HG03066 (cell line): ENCODE measurements at regions not wholly inside any gene's neighbourhood (a gene's known extent, or its start where the extent isn't known, plus 50 kb on each side); places are given as distances from the start of the nearest gene placed in this dataset.
"Not testable (repeated sequence)": the region's sequence is repeated elsewhere in the genome, so short reads cannot be mapped to it uniquely, and the experiment has no call there.

Experiments
- ATAC-seq: cut with Tn5 transposase; IDR thresholded peaks from one replicate; pipeline ENCODE4 v1.9.1; 2021; ENCODE audit warnings: low read depth; ENCODE audit not compliant: unreplicated experiment

GRCh38 chr21:17139159-17139558 lies 373.7 kb upstream of the CXADR start:
- not testable (repeated sequence) for ATAC-seq

GRCh38 chr21:17139696-17140095 lies 373.1 kb upstream of the CXADR start:
- no peak for ATAC-seq

DNA sequence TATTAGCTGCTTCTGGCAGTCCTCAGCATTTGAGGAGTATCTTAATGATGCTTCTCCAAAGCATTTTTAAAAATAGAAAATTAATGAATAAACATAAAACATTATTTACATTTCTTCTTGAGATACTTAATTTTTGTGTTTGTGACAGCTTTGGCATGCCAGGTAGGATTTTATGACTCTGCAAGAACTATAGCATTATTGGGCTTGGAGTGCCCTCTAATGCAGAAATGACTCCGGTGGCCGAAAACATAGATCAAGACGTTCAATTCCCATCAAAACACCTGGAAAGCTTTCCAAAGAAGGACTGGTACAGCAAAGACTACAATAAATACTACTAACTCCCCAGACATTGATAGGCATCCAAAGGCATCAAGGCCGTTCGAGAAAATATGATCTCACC lies 366.4 kb upstream of the CXADR start:
- ATAC-seq = no peak

DNA sequence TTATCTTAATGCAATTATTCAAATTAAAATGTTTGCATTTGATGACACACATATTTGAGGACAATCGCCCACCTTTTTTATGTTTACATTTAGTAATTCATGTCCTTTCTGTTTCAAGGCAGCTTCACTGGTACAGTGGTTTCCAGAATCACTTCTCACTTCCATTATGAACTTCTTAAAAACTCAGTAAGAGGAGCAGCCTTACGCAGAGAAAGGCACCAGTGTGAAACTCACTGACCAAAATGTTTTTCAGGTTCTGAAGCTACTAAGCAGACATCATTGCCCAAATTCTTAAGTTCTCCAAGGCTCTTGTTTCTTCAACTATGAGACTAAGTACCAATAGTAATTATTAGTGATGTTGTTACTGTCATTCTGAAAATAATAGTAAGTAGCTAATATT lies 353.1 kb upstream of the CXADR start:
- no peak for ATAC-seq

DNA sequence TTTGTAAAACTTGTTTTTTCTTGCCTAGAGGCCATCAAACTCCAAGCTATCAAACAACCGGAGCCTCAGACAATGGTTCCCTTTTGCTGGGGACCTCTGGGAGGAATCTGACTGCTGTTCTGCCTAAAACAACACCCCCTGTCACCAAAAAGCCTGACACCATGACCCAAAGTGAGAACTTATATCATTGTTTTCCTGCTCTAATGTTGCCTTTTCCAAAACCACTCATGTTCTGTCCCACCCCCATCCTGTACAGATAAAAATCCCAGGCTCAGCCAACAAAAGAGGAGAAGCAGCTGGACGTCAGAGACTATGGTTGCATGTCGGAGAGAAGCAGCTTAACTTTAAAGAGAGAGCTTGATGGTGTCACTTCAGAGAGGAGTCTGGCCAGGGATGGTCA lies 327.2 kb upstream of the CXADR start:
- ATAC-seq = no peak

- ATAC-seq = no peak
These were observed 322.9 kb upstream of the CXADR start for GRCh38 chr21:17189963-17190362.

DNA sequence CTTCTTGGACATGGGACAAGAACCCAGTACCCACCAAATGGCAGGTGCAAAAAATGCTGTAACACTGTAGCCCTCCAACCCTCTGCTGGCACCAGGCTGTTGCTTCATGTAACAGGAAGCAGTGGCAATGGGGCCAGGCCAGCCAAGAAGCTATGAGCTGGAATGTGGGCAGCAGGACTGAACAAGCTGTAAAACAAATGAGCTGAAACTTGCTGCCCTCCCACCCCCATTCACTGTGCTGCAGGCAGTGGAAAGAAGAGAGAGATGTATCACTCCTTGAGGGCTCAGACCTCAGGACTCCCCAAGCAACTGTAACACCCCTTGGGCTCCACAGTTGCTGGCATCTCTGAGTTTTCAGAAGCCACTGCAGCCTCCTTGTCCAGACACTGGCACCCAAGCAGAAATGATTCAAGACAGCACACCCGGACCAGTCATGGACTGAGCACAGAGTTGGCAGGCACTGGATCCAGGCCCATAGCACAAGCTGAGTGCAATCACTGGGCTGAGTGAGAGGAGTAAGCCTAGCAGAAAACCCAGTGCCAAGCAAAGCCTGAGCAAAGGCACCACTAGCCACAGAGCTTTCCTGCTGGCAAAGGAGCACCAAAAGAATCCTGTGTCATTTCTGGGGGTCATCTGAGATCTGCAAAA lies 321.4 kb upstream of the CXADR start:
- no peak for ATAC-seq

GRCh38 chr21:17195351-17195750 lies 317.5 kb upstream of the CXADR start:
- ATAC-seq = no peak

DNA sequence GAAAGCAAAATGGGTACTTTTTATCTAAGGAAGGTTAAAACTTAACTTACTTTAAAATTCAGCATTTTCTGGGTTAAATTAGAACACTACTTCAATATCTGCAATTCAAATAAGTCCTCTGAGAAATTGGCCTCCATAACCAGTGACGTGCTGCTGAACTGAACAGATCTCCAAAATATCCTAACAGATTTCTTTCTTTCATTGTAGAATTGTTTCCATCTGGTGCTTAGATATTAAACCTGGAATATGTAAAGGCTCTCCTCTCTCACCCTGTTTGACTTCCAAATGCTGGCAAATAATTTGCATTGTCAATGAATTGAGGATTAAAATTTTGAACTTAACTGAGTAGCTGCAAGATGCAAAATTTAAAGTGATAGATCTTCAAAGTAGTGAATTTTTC lies 316.9 kb upstream of the CXADR start:
- no peak for ATAC-seq

DNA sequence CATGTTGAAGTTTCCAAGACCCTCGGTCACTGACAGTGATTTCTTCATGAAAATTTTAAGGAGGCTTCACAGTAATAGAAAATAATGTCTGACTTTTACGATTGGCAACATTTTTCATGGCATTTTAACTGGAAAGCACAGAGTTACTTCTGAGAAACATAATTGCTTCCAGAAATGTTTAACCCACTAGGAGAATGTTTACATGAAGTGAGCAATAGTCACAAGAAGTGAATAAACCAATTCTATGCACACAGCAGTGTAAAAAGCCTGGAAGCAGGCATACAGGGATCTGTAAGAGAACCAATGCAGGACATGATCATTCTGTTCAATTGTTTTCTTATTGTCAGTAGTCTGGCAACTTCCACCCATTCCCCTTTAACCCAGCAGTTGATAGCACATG lies 316.2 kb upstream of the CXADR start:
- no peak for ATAC-seq

DNA sequence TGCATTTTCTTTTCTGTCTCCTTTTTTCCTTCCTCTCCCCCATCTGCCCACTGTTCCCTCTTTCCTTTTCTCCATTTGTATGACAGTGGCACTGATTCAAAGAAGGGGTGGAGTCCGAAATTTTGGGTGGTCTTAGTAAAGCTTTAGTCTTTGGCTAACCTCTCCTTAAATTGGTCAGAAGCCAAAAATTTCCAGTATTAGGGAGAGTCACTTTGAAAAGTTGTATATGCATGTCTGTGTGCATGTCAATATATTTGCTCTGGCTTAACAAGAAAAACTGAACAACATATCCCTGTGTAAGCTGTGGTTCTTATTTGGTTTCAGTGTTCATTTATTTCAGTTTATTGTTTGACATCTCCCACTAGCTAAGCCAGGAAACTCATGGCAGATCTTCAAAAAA lies 314.8 kb upstream of the CXADR start:
- no peak for ATAC-seq

GRCh38 chr21:17200250-17200649 lies 312.6 kb upstream of the CXADR start:
- no peak for ATAC-seq

DNA sequence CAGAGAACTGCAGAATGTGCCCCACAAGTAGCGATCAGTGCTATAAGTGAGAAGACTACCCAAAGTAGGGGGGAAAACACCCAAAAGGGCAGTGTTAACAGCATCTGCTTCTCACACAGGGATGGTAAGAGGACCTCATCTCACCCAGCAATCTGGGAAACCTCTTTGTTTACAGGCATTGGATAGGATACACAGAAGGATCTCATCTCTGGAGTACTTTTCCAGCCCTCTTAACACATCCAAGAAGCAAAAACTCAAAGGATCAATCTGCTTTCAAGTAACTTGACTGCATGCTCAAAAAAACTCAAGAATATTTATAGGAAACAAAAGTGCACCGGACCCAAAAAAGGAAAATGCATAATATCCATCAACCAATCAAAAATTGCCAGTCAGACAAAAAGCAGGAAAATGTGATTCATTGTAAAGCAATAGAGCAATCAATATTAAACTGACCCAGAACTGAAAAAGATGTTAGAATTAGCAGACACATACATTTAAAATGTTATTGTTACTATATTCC lies 311.0 kb upstream of the CXADR start:
- no peak for ATAC-seq

- ATAC-seq = no peak
These were observed 298.0 kb upstream of the CXADR start for GRCh38 chr21:17214801-17215200.

- ATAC-seq = not testable (repeated sequence)
These were observed 293.8 kb upstream of the CXADR start for GRCh38 chr21:17219050-17219449.

DNA sequence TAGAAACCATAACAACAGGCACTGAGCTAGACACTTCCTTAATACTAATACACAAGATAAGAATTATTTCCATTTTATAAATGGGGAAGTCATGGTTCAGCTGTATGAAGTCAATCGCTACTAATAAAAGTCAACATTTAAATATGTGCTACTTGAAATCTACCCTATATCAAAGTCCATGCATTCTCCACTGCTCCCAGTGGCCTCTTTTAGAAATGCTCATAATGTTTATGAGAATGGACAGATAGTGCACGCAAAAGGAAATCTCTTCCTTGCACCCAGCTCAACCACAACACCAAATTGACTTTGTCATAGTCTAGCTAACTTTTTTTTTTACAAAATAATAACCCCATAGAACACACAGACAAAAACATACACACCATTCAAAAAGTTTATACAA lies 281.7 kb upstream of the CXADR start:
- ATAC-seq = no peak

GRCh38 chr21:17231771-17232170 lies 281.1 kb upstream of the CXADR start:
- no peak for ATAC-seq

DNA sequence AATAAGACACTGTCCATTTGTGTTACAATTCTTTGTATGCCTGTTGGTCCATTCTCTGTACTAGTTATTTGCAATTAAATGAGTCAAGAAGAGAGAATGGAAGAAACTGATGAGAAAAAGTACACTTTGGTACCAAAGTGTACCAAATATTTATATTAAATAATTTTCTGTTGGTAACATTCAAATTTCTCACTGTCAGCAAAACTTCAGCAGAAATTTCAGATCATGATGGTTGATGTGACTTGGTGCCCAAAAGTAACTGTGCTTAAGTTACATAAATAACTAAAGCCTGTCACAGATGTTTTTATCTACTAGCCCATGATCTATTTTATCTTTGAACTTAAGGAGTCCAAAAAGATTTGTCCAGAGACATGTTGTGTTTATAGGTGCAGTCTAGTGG lies 274.4 kb upstream of the CXADR start:
- no peak for ATAC-seq

DNA sequence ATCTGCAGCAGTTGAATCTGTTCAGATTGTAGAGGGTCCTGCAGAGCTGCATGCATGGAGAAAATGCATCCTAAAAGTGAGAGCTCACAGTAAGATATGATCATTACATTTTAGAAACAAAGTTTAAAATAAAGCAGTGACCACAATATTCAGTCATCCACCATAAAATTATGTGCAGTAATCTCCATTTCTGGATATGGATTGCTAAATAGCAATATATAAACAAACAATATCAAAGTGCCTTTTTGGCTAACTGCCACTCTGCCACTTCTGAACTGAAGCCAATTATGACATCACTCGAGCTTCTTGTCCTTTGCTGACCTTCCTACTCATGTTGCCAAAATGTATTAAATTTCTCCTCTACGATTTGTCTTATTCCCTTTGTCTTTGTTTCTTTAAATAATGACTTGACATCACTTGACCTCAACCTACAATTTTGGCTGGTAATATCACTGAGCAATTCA lies 262.0 kb upstream of the CXADR start:
- ATAC-seq = no peak

GRCh38 chr21:17257784-17258183 lies 255.1 kb upstream of the CXADR start:
- no peak for ATAC-seq

DNA sequence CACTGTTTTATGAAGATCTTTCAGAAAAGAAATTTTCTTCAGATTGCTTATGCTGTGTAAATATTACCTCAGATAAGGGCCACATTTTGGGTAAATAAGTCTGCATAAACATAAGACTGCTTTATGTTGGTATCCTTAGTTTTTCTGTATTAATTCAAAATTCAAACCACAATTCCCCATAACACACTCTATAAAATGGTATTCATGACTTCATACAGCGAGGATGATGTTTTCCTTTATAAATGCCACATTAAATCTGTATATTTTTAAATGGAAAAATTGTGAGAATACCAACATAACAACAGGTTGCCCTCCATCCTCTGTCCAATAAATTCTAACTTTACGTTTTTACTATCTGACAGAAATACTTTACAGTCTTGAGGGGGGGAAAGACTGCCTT lies 248.7 kb upstream of the CXADR start:
- no peak for ATAC-seq

DNA sequence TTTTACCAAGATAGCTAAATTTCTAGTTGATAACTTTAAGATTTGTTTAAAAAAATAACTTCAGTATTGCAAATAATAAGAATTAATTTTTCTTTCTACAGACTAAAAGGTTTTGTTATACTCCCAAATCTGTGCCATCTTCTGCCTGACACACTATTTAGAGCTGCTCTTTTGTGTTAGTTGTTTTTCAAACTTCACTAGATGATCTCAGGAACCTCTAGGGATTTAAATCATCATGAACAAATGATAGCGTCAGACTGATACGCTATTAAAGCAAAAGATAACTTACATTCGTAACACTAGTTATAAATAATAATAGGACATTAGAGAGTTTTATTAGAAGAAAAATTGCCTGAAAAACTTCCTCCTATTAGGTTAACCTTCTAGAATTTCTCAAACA lies 243.1 kb upstream of the CXADR start:
- ATAC-seq = no peak

- no peak for ATAC-seq
These were observed 242.6 kb upstream of the CXADR start for GRCh38 chr21:17270229-17270628.
